ENCODE measurements at regions not wholly inside any gene's neighbourhood (a gene's known extent, or its start where the extent isn't known, plus 50 kb on each side); places are given as distances from the start of the nearest gene placed in this dataset.

DNA sequence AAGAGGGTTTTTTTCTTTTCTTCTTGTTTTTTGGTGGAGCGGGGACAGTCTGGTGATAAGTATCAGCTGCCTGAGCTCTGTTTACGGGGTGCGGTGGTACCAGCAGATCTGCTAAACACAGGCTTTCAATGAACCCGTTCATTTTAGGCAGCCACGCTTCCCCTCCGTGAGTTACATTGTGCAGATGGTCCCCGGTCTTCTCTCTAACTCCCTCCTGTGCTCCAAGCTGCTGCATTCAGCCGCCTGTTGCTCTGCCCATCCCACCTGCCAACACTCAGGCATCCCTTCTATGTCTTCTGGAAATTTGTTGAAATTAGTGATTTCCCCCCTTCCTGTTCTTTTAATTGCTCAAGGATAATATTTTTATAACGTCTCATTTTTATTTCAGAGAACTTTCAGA, 82.1 kb upstream of the ELAC2 start:
- TF ChIP-seq, protein P1, sequence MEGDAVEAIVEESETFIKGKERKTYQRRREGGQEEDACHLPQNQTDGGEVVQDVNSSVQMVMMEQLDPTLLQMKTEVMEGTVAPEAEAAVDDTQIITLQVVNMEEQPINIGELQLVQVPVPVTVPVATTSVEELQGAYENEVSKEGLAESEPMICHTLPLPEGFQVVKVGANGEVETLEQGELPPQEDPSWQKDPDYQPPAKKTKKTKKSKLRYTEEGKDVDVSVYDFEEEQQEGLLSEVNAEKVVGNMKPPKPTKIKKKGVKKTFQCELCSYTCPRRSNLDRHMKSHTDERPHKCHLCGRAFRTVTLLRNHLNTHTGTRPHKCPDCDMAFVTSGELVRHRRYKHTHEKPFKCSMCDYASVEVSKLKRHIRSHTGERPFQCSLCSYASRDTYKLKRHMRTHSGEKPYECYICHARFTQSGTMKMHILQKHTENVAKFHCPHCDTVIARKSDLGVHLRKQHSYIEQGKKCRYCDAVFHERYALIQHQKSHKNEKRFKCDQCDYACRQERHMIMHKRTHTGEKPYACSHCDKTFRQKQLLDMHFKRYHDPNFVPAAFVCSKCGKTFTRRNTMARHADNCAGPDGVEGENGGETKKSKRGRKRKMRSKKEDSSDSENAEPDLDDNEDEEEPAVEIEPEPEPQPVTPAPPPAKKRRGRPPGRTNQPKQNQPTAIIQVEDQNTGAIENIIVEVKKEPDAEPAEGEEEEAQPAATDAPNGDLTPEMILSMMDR (IDR thresholded peaks at IDR 0.05) = no peak
- no peak for TF ChIP-seq POLR2A (IDR thresholded peaks at IDR 0.05)
